GM23248 (cell line): ENCODE measurements at regions not wholly inside any gene's neighbourhood (a gene's known extent, or its start where the extent isn't known, plus 50 kb on each side); places are given as distances from the start of the nearest gene placed in this dataset.

Source experiments
- DNase-seq: peaks from one replicate; pipeline ENCODE4 v3.0.0-alpha.2; 2015
- H2AFZ ChIP-seq: fragments of 200-600 bp; sonication (generic); 2 replicates; pipeline ENCODE4 v1.6.1; 2016; ENCODE audit warnings: antibody characterized with exemption
- H3F3A ChIP-seq: fragments of 200-600 bp; sonication (generic); 2 replicates; pipeline ENCODE4 v1.6.1; 2016; ENCODE audit warnings: mild to moderate bottlenecking, antibody characterized with exemption, mixed run types; ENCODE audit not compliant: insufficient read depth
- H3K27ac ChIP-seq: fragments of 200-600 bp; sonication (generic); 2 replicates; pipeline ENCODE4 v1.5.1; 2016; ENCODE audit warnings: mild to moderate bottlenecking
- H3K27me3 ChIP-seq: fragments of 200-600 bp; sonication (generic); replicated peaks from 2 replicates; pipeline ENCODE4 v1.6.1; 2016; ENCODE audit warnings: mild to moderate bottlenecking; ENCODE audit not compliant: insufficient read depth
- H3K36me3 ChIP-seq: fragments of 200-600 bp; sonication (generic); 2 replicates; pipeline ENCODE4 v1.6.1; 2016; ENCODE audit warnings: low read depth, mild to moderate bottlenecking
- H3K4me1 ChIP-seq: fragments of 200-600 bp; sonication (generic); 2 replicates; pipeline ENCODE4 v1.6.1; 2016; ENCODE audit warnings: mild to moderate bottlenecking; ENCODE audit not compliant: insufficient read depth
- H3K4me2 ChIP-seq: fragments of 200-600 bp; sonication (generic); one replicate; pipeline ENCODE4 v1.6.1; 2016; ENCODE audit warnings: mild to moderate bottlenecking; ENCODE audit not compliant: unreplicated experiment
- H3K4me3 ChIP-seq: fragments of 200-600 bp; sonication (generic); 2 replicates; pipeline ENCODE4 v1.5.1; 2016; ENCODE audit warnings: mild to moderate bottlenecking
- H3K79me2 ChIP-seq: fragments of 200-600 bp; sonication (generic); 2 replicates; pipeline ENCODE4 v1.6.1; 2016; ENCODE audit warnings: mild to moderate bottlenecking; ENCODE audit not compliant: insufficient read depth
- H3K9ac ChIP-seq: fragments of 200-600 bp; sonication (generic); 2 replicates; pipeline ENCODE4 v1.6.1; 2016; ENCODE audit warnings: mild to moderate bottlenecking
- H3K9me2 ChIP-seq: fragments of 200-600 bp; sonication (generic); 2 replicates; pipeline ENCODE4 v1.6.1; 2016; ENCODE audit warnings: mixed run types, mild to moderate bottlenecking, moderate library complexity; ENCODE audit not compliant: insufficient read depth
- H3K9me3 ChIP-seq: fragments of 200-600 bp; sonication (generic); one replicate; pipeline ENCODE4 v1.6.1; 2017; ENCODE audit warnings: low read depth
- H4K20me1 ChIP-seq: fragments of 200-600 bp; sonication (generic); 2 replicates; pipeline ENCODE4 v1.6.0; 2016; ENCODE audit not compliant: insufficient read depth
- EZH2 ChIP-seq: fragments of 200-600 bp; sonication (generic); IDR thresholded peaks from 2 replicates; pipeline ENCODE4 v1.6.1; 2018; ENCODE audit warnings: antibody characterized with exemption, mild to moderate bottlenecking; ENCODE audit not compliant: insufficient read depth, poor library complexity, severe bottlenecking
- EZH2phosphoT487 ChIP-seq: fragments of 200-600 bp; sonication (generic); IDR thresholded peaks from 2 replicates; pipeline ENCODE4 v1.6.1; 2018; ENCODE audit warnings: antibody characterized with exemption, moderate library complexity, mild to moderate bottlenecking, low read depth; ENCODE audit not compliant: insufficient read depth
- WGBS, 2 experiments: methylation state at CpG; one replicate each; pipeline ENCODE4 v1.1.6; 2015 to 2017; ENCODE audit warnings: low lambda C conversion rate in 2 of 2, low coverage in 1 of 2; ENCODE audit errors: missing lambda C conversion rate in 2 of 2; 5-methylcytosine and 5-hydroxymethylcytosine counted together
- in situ Hi-C: fragments of 300-500 bp; cut with MboI; formaldehyde crosslinking; loops from 2 replicates; pipeline ENCODE4 v1.15.0; 2020

DNA sequence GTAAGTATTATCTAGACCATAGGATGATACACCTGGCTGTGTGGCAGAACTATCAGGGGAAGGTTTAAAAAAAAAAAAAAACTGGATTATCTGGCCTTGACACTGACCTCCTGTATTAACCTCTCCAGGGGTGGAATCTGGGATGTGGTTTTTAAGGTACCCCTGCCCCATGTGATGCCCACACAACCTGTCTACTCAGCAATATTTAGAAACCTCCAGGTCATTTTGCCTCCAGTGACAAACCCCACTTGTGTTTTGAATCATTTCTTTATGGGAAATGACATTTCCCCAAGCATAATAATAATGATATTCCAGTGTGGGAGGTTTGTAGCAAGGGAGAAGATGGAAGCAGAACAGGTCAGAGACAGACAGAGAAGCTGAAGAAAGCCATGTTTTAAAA, 179.1 kb downstream of the RSL24D1 start:
- Histone ChIP-seq H3K27ac (no peak overlapping the region), H2AFZ (no peak overlapping the region), H3K9me2 (no peaks in the 10 kb centered on the region), H3K4me2 (no peak overlapping the region), H3K9ac (no peak overlapping the region), H3K9me3 (no peaks in the 10 kb centered on the region), H3K79me2 (no peaks in the 10 kb centered on the region), H4K20me1 (no peaks in the 10 kb centered on the region), H3K36me3 (no peaks in the 10 kb centered on the region), H3K4me3 (no peak overlapping the region), H3K4me1 (no peaks in the 10 kb centered on the region), H3F3A (no peaks in the 10 kb centered on the region), H3K27me3 (no peaks in the 10 kb centered on the region)
- DNase-seq = no peak
- in situ Hi-C loops = no loop called here
- TF ChIP-seq EZH2phosphoT487 (no peak), EZH2 (no peak)

DNA sequence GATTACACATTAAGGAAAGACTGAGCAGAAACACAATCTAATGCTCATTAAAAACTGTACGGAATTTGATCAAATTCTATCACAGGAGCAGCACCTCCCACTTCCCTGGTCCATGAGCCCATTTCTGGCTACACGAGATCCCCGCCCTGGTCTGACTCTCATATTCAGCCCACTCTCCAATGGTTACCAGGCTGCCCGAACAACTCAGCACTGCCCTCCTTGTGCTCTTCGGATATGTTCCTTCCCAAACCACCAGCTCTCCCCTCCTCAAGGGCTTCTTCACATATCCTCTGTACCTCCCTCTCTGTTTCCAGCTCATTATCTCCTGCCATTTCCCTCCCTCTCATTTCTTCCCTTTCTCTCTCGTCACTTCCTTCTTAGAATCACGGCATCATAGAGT, 180.5 kb downstream of the RSL24D1 start:
- 7 to 11% methylated on average over 7 of the region's 7 CpGs for WGBS, 2 experiments

DNA sequence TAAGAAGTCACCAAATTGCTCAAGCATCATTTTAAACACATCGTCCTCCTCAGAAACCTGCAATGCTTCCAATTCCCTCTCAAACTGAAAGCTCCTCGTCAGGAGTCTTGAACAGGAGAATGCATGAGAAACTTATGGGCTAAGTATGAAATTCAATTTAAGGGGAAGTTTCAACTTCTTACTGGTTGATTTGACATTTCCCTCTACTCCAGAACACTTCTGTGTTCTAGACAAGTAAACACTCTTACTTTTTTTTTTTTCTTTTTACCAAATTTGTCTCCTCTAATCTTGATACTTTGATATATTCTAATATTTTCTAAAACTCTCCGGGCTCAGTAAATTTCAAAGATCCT, 181.7 kb downstream of the RSL24D1 start:
- no peak for TF ChIP-seq EZH2phosphoT487
- TF ChIP-seq EZH2 = no peak
- Histone ChIP-seq H3K27ac (no peak overlapping the region), H3K9me3 (no peaks in the 10 kb centered on the region), H3K9me2 (no peaks in the 10 kb centered on the region), H3K9ac (no peak overlapping the region), H3K4me3 (no peak overlapping the region), H3K36me3 (no peaks in the 10 kb centered on the region), H3K79me2 (no peaks in the 10 kb centered on the region), H3K4me2 (no peak overlapping the region), H3K4me1 (no peaks in the 10 kb centered on the region), H4K20me1 (no peaks in the 10 kb centered on the region), H3F3A (no peaks in the 10 kb centered on the region), H3K27me3 (no peaks in the 10 kb centered on the region), H2AFZ (no peak overlapping the region)
- in situ Hi-C loops = no loop called here
- no peak for DNase-seq
- 4 to 13% methylated on average over 3 of the region's 3 CpGs for WGBS, 2 experiments

More for the DNA sequence above, 180.5 kb downstream of the RSL24D1 start:
- DNase-seq = no peak
- H3K36me3 ChIP-seq = no peaks in the 10 kb centered on the region
- no peak overlapping the region for H3K4me3 ChIP-seq
- no peaks in the 10 kb centered on the region for H3K4me1 ChIP-seq
- TF ChIP-seq EZH2 = no peak
- TF ChIP-seq EZH2phosphoT487 = no peak
- H3K4me2 ChIP-seq = no peak overlapping the region
- no peaks in the 10 kb centered on the region for H3K79me2 ChIP-seq
- no peaks in the 10 kb centered on the region for H3K27me3 ChIP-seq
- no peaks in the 10 kb centered on the region for H3K9me2 ChIP-seq
- H4K20me1 ChIP-seq = no peaks in the 10 kb centered on the region
- H3K9me3 ChIP-seq = no peaks in the 10 kb centered on the region
- no peak overlapping the region for H2AFZ ChIP-seq
- H3K27ac ChIP-seq = no peak overlapping the region
- no peak overlapping the region for H3K9ac ChIP-seq
- no peaks in the 10 kb centered on the region for H3F3A ChIP-seq
- in situ Hi-C loops = no loop called here

DNA sequence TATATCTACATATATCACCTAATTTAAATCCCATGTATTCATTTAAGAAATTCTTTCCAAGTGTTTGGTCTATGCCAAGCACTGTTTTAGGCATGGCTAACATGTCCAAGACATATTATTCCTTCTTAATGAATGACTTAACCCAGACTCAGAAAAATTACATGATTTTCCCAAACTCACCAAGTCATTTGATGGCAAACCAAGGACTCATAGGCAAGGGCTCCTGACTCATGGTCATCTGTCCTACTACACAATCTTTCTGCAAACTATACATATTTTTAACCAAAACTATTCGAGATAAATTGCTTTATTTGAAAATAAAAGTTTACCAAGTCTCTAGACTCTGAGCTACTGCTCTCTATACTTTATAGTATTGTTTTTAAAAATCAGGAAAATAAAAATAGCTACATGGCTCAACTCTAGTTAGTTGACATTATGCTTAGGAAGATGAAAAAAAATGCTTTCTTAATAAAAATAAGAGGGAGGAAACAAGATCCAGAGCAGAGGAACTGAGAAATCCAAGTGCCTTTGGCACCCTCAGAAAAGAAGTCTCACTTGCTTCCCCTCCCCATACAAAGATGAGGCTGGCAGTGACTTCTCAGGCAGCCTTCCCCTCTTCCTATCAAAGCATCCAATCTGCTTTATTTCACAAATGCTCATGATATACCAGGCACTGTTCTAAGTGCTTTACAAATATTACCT, 182.2 kb downstream of the RSL24D1 start:
- Histone ChIP-seq H3K4me2 (no peak overlapping the region), H3K79me2 (no peaks in the 10 kb centered on the region), H3K9me3 (no peaks in the 10 kb centered on the region), H3K4me3 (no peak overlapping the region), H4K20me1 (no peaks in the 10 kb centered on the region), H3K27ac (no peak overlapping the region), H3K4me1 (no peaks in the 10 kb centered on the region), H3K36me3 (no peaks in the 10 kb centered on the region), H2AFZ (no peak overlapping the region), H3K9ac (no peak overlapping the region), H3K27me3 (no peaks in the 10 kb centered on the region), H3K9me2 (no peaks in the 10 kb centered on the region), H3F3A (no peaks in the 10 kb centered on the region)
- WGBS, 2 experiments = 0 to 4% methylated on average over 1 of the region's 1 CpG
- TF ChIP-seq EZH2phosphoT487 = no peak
- no peak for TF ChIP-seq EZH2
- DNase-seq = no peak
- in situ Hi-C loops = no loop called here

DNA sequence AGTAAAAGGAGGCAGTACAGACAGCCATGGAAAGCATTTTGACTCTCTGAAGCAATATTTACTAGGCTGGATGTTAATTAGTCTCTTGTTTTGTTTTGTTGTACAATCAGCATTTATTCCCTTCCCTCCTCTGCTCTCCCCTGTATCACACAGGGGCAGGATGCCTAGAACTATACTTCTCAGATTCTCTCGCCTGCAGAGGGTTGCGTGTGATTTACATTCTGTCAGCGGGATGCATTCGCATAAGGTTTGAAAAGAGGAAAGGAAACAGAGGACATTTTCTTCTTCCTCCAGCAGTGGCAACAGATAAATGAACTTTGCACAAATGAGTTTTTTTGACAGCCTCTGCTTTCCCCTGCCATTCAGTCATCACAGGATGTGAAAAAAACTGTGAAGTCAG, 188.3 kb downstream of the RSL24D1 start:
- Histone ChIP-seq H3K4me2 (no peak overlapping the region), H3K27ac (no peak overlapping the region), H3K4me1 (no peaks in the 10 kb centered on the region), H3F3A (no peaks in the 10 kb centered on the region), H3K9ac (no peak overlapping the region), H3K79me2 (no peaks in the 10 kb centered on the region), H4K20me1 (no peaks in the 10 kb centered on the region), H3K9me2 (no peaks in the 10 kb centered on the region), H3K27me3 (no peaks in the 10 kb centered on the region), H3K9me3 (no peaks in the 10 kb centered on the region), H3K4me3 (no peak overlapping the region), H3K36me3 (no peaks in the 10 kb centered on the region), H2AFZ (no peak overlapping the region)
- in situ Hi-C loops = no loop called here
- TF ChIP-seq EZH2 (no peak), EZH2phosphoT487 (no peak)
- DNase-seq = no peak
- WGBS, 2 experiments = 0 to 3% methylated on average over 4 of the region's 4 CpGs
